SK-N-MC (cell line): ENCODE measurements at regions not wholly inside any gene's neighbourhood (a gene's known extent, or its start where the extent isn't known, plus 50 kb on each side); places are given as distances from the start of the nearest gene placed in this dataset.

ENCODE experiments used
- EZH2 ChIP-seq: fragments of 200-600 bp; sonication (generic); IDR thresholded peaks from one replicate; pipeline ENCODE4 v1.6.1; 2017; ENCODE audit warnings: antibody characterized with exemption
- POLR2AphosphoS5 ChIP-seq: IDR thresholded peaks from 2 replicates; pipeline ENCODE4 v1.6.1; 2012; ENCODE audit warnings: mild to moderate bottlenecking, low read depth, low read length, borderline replicate concordance

DNA sequence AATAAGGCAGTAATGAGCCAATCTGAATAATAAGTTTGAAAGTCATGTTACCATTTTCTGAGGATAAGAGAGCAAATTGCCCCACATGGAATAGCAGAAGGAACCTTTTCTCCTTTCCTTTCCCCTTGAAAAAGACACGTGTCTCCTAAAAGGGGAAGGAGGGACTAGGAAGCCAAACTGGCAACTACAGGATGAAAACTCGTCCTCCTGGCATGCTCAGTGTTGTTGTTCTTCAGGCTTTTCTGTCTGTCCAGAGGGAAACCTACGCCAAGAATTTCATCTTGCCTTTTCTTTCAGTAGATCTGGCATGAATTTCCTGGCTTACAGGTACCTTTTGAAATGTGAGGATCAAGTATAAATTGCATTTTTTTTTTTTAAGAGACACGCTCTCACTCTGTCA lies 355.9 kb upstream of the TLE4 start:
- TF ChIP-seq POLR2AphosphoS5 (no peak), EZH2 (no peak)
